GM21717 (cell line): ENCODE measurements at regions not wholly inside any gene's neighbourhood (a gene's known extent, or its start where the extent isn't known, plus 50 kb on each side); places are given as distances from the start of the nearest gene placed in this dataset.
"Not testable (repeated sequence)": the region's sequence is repeated elsewhere in the genome, so short reads cannot be mapped to it uniquely, and the experiment has no call there.

Source experiments
- ATAC-seq: cut with Tn5 transposase; IDR thresholded peaks from one replicate; pipeline ENCODE4 v1.9.1; 2021; ENCODE audit warnings: mild to moderate bottlenecking, moderate library complexity; ENCODE audit not compliant: unreplicated experiment

DNA sequence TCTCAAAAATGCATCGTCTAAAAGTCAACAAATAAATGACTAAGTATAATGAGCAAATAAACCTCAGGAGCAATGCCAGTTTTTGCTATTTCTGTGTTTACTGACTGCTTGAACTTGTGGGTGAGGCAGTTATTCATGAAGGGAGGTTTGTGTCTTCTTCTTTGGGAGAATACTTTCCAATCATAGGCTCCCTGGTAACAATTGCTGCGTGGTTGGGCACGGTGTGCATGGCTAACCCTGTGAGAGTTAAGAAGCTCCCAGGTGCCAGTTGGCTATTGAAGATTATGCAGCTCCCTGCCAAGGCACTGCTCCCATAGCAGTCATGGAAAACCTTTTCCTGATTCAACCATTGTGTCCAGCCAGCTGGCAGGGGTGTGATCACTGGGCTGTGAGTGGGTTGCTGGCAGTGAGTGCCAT lies 775.9 kb upstream of the GOT2 start:
- ATAC-seq, result no peak

DNA sequence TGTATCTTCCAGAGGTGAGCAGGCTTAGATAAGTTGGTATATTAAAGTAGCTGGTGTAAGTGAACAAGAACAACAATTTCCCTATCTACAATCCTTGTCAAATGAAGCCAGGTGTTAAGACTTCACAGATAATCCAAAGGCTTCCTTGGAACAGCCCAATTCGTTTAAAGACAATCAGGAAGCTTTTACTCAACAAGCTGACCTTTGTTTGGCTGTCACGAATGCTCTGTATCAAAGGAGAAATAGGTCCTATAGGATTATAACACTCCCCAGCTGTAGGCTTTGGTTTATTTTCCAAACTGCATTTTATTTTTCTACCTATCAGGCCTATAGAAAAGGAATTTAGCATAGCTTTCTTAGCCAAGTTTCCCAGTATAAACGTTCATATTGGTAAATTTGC lies 766.5 kb upstream of the GOT2 start:
- no peak for ATAC-seq

DNA sequence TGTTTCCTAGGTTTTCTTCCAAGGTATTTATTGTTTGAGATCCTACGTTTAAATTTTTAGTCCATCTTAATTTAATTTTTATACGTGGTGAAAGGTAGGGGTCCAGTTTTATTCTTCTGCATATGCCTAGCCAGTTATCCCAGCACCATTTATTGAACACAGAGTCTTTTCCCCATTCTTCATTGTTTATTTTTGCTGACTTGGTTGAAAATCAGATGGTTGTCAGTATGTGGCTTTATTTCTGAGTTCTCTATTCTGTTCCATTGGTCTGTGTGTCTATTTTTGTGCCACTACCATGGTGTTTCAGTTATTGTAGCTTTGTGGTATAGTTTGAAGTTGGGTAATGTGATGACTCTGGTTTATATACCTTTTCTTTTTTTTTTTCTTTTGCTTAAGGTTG lies 753.0 kb upstream of the GOT2 start:
- no peak for ATAC-seq

DNA sequence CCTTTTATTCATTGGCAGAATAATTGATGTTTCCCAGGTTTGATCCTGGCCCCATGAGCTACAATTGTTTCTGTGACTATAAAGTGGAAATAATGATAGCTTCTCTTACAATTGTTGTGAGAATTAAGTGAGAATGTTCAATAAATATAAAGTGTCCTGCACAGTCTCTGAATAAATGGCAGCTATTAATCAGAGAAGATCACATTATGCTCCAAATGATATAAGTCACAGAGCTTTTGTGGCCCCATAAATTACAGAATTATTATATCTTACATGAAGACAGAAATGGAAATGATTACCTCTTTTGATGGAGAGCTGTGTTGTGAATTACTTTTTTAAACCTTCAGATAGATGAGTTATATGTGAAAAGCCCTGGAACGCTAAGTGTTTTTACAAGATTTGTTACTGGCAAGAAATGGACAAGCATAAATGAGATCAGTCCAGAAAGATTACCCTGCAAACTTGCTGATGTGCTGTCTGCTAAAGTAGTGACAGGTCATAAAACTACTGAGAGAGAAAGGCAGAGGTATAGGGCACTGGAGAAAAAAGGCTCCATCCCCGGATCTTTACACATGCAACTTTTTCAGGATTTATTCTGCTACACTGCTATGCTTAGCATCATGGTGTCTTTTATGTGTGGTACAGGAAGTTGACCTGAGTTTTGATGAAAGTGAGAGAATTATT lies 750.9 kb upstream of the GOT2 start:
- ATAC-seq, result no peak

GRCh38 chr16:59478838-59479237 lies 744.7 kb upstream of the GOT2 start:
- no peak for ATAC-seq

GRCh38 chr16:59470556-59470955 lies 736.4 kb upstream of the GOT2 start:
- no peak for ATAC-seq

DNA sequence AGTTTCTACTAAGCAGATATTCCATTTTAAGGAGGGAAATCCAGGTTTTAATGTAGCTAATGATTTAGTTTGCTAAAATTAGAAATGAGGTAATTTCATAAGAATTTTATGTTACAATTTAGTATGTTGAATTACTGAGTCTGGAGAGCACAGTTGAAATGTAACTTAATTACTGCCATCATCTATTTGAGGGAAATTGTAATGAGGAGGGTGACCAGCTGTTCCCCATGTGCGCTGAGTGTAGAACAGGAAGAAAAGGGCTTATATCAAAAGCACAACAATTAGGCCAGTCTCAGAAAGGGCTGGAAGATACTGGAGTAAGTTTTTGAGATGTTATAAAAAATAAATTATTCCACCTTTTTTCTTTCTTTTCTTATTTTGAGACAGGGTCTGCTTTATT lies 735.1 kb upstream of the GOT2 start:
- no peak for ATAC-seq

DNA sequence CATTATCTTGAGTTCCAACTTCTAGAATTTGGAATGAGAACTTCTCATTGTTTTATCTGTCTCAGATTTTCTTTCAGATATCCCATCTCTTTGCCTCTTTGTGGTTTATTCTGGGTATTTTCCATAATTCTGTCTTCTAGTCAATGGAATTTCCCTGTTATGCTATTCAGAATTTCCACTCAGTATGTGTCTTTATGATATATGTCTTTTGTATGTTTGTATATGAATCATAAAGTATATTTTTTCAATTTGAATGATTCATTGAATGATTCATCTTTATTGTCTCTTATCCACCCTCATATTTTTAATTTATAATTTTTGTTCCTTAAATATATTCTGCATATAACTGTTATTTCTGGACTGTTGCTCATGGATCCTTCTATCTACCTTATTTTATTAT lies 729.7 kb upstream of the GOT2 start:
- ATAC-seq, result no peak

DNA sequence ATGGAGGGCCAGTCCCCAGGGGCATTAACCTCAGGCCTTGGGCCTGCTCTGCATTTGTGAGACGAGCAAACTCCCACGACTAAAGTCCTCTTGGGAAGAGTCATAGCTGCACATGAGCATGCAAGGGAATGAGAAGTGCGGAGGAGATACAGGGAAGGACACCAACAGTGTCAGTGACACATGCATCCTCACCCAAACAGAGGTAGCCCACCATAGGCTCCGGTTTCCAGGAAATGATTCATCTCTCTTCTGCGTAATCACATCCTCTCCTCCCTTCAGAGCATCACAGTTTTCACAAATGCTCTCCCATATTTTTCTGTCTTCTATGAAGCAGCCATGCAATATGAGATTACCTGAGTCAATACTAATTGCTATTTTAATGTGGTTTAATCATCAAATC lies 725.7 kb upstream of the GOT2 start:
- ATAC-seq, result no peak

DNA sequence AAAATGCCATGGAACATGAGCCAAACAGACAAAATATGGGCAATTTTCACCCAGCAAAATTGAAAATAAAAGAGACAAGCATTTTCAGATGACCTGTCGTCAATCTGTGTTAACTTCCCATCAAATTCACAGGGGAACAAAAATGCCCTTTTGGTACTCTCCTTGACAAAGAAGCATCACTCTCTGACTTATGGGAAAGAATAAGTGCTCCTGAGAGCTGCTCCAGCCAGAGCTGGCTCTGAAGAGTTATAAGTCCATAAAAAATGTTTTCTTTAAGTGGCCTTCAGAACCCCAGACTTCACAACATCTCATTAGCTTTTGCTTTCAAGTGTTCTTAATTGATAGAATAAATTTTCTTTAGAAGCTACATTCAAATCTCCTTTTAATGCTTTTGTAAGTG lies 721.4 kb upstream of the GOT2 start:
- ATAC-seq, result no peak

DNA sequence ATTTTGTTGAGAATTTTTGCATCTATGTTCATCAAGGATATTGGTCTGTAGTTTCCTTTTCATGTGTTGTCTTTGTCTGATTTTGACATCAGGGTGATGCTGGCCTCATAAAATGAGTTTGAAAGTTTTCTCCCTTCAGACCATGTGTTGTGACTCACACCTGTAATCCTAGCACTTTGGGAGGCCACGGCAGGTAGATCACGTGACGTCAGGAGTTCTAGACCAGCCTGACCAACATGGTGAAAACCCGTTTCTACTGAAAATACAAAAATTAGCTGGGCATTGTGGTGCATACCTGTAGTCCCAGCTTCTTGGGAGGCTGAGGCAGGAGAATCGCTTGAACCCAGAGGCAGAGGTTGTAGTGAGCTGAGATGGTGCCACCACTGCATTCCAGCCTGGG lies 716.4 kb upstream of the GOT2 start:
- not testable (repeated sequence) for ATAC-seq

- ATAC-seq, result no peak
Observed at GRCh38 chr16:59440502-59440901, 706.4 kb upstream of the GOT2 start.

DNA sequence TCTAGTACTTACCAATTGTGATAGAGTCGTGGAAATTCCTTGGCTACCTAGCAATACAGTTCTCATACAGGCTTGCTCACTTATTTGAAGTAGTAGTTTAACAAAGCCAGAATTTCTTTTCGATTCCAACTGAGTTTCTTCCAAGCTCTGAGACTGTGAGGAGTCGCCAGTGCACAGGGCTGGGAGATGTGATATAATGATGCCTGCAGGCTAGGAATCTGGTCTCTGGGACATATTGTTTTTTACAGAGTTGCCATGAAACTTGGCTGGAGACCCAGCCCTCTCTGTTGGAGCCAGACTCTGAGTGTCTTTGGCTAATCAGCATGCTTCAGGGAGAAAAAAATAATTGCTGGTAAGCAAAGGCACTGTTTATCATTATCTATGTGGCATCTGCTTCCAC lies 698.8 kb upstream of the GOT2 start:
- ATAC-seq, result no peak

GRCh38 chr16:59432276-59432675 lies 698.2 kb upstream of the GOT2 start:
- no peak for ATAC-seq

DNA sequence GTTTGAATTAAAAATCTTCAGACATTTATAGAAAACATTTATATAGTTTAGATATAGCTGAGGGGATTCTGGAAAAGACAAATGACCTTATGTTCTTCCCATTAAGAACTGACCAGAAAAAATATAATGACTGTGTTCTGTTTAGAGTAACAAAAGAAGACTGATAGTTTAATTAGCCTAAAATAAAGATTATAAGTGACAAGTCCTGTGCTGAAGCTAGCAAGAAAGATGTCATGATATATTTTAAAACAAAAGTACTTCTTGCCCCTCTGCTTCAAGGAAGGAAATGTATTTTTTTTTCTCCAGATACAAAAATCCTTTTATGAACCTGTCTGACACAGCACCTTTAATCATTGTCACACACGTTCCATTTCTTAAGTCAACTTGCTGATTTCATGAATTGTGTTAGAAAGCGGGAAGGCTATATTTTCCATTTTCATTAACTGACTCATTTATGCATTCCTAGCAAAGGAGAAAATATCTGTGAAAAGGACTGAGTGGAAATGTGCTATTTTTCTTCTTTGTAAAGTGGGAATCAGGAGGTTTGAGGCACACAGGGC lies 690.7 kb upstream of the GOT2 start:
- ATAC-seq, result no peak

GRCh38 chr16:59411961-59412841 lies 678.1 kb upstream of the GOT2 start:
- no peak for ATAC-seq

DNA sequence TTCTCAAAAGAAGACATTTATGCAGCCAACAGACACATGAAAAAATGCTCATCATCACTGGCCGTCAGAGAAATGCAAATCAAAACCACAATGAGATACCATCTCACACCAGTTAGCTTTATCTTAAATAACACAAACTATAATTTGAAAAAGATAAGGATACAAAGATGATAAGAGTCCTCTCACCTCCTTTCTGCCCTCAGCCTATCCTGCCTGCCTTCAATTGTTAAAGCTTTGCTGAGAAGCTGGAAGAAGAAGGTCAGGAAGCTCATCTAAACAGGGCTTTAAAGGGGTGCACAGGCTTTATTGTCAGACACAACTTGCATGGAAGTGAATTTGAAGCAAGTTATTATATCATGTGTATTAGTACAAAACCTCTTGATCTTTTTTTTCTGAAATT lies 676.3 kb upstream of the GOT2 start:
- no peak for ATAC-seq

DNA sequence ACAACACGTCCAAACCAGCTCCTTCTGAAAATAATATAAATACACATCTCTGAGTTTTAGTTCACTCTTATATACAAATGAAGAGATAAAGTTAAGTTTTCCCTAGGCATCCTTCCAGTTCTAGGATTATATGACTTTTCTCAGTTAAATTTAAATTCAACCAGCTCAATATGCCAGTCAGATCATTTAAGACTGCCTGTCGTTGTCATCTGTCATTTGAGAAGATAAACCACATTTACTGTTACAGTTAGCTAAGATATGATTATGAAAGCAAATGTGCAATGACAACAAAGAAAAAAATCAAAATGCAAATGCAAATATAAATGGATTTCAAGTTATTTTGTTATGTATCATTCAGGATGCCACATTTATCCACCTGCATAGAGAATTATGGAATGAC lies 671.7 kb upstream of the GOT2 start:
- no peak for ATAC-seq

GRCh38 chr16:59404509-59404908 lies 670.4 kb upstream of the GOT2 start:
- ATAC-seq, result no peak

GRCh38 chr16:59400830-59401229 lies 666.7 kb upstream of the GOT2 start:
- no peak for ATAC-seq

DNA sequence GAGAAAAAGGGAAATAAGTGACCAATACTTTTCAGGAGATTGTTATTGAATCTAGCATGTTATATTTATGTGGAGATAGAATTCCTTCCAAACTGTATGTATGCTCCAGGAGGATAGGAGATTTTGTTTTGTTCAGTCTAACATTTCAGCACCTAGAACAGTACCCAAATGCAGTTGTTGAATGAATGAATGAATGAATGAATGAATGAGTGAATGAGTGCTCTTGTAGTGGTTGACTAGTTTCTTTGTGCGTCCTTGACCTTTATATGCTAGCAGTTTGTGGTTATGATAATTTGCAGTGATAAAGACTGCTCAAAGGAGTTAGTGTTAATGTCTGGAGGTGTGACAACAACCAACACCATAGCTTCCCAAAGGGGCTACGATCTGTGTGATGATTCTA lies 663.5 kb upstream of the GOT2 start:
- no peak for ATAC-seq

- no peak for ATAC-seq
Observed at GRCh38 chr16:59394526-59394925, 660.4 kb upstream of the GOT2 start.
